Left cardiac atrium (tissue), 4 donors: ENCODE measurements at regions not wholly inside any gene's neighbourhood (a gene's known extent, or its start where the extent isn't known, plus 50 kb on each side); places are given as distances from the start of the nearest gene placed in this dataset.
A peak's percentile ranks its signal among the peaks of the same experiment; 100 is the strongest.

Experiments
- ATAC-seq, 2 donors: fragments of 200-7000 bp; cut with Tn5 transposase; one replicate each; pipeline ENCODE4 v1.9.1; 2020; ENCODE audit warnings: mild to moderate bottlenecking in 2 of 2, moderate library complexity in 2 of 2
- DNase-seq: peaks from one replicate; pipeline ENCODE4 v3.0.0-alpha.2; 2020
- intact Hi-C, 2 donors: fragments of 100-400 bp; cut with DNase I; formaldehyde crosslinking; loops; one replicate each; pipeline versions ENCODE4 v1.14.1 to v1.15.1; 2022 to 2023
- donor health status: DM: no; HTN: yes; CAD: no.
- donor health status: DM: no; HTN: yes; CAD: no; lungs with severe emphysema.
- donor health status: DM: yes; HTN: yes; CAD: no.
- donor health status: Dilated cardiomyopathy.

DNA sequence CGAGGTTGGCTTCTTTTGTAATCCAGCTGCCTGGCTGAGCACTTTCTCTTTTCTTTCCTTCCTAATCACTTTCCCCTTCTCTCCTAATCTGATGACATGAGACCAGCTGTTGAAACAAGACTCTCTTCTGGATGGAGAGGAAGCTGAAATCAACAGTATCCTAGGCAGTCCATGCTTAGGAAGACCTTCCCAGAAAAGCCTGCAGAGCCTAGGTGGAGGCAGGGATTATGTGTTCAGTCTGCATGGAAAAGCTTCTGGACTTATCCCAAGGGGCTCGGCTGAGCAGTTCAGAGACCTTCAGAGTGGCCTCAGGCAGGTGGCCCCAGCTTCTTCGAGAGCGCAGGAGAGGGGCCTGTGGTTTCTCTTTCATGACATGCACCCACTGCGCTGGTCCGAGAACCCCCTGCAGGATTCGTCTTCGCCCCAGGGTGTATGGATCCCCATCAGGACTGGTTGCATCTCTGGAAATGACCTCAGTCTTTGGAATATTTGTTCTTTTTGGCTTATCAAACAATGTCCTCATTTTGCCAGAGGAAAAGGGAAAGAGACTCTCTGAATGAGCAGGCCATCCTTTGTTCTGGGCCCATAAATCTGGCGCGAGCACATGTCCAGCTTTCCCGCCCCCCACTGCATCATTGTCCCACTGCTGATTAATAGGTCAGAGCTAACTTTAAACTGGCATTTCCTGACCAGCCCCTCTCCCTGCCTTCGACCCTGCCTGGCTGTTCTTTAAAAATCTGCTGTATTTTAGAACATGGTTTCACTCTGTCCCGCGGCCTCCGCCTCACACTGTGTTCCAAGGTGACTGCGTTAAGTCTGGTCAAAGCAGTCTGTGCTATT lies 177.9 kb upstream of the KLF4 start:
- intact Hi-C loops = no loop called here
- ATAC-seq (peak; percentile 78 to 84), DNase-seq (peak; percentile 64)

DNA sequence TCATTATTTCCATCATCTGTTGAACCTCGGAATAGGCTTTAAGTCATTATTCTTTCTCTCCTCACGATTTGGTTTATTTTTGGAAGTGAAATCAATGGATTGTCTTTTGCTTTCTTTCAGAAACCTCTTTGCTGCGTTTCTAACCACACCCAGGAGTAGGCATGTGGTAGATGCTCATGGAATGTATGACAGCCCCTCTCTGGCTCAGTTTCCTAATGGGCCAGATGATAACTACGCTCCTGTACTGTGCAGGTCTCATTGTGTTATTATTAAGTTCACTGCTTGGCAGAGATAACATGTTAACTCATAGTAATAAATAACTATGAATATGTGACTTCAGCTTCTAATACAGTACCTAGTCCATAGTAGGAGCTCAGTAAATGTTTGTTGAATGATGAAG lies 175.5 kb upstream of the KLF4 start:
- intact Hi-C loops = loop anchor here in 1 of 2 donors (2.0 kb wide), 1 partner anchor 22 kb away; no protein-coding TSS in a partner anchor
- ATAC-seq (no peak), DNase-seq (no peak)

DNA sequence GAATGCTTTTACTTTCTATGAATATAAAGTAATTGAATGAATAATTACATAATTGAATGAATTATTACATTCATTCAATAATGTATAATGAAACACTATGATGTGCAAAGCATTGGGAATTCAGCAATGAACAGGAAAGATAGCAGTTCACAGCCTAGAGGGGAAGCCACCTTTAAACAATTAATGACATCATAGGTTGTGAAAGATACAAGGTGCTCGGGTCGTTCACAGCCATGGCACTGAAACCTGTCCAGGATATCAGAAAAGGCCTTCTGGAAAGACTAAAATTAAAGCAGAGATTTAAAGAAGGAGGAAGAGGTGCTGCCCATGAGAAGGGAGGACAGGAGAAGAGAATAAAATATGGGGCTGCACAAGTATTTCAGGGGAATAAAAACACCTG lies 171.4 kb upstream of the KLF4 start:
- DNase-seq = no peak
- ATAC-seq = no peak
- intact Hi-C loops = no loop called here

DNA sequence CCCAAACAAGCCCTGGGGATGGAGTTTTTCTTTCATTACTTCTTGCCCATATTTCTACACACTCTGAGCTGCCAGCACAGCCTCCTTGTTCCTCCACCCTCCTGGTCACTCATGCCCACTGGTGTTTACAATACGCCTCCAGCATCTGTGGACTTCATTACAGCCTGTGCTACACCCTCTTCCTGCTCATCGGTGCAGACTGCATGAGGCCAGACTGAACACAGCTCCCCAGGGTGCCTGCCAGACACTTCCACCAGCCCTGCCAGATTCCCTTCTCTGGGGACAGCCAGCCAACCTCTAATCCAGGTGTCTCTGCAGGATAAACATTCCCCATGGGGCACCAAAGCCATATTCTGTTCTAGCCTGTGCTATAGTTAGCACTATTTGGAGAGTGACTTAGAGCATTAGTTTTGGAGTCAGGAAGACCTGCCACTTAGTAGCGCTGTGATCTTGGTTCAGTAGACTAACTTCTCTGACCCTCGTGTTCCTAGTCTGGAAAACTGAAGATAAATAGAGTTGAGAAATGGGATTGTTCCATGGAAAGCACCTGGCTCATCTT lies 163.8 kb upstream of the KLF4 start:
- intact Hi-C loops = no loop called here
- ATAC-seq (peak in 1 of 2 donors; percentile 65), DNase-seq (no peak)

DNA sequence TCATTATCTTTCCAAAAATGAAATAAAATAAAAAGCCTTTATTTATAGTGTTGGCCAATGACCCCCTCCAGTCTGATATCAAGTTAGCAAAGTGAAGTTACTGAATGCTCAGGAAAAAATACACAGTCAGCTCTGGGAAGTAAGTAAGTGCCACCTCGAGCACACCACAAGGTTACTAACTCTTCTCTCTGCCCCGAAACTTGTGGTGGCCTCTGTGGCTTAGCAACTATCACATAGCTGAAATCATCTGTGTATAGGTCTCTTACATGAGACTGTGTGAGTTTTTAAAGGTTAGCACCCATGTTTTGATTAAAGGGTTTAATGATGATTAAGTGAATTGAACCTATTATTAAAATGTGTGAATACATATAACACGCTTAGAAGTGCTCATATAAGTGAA lies 161.4 kb upstream of the KLF4 start:
- intact Hi-C loops = no loop called here
- no peak for ATAC-seq

DNA sequence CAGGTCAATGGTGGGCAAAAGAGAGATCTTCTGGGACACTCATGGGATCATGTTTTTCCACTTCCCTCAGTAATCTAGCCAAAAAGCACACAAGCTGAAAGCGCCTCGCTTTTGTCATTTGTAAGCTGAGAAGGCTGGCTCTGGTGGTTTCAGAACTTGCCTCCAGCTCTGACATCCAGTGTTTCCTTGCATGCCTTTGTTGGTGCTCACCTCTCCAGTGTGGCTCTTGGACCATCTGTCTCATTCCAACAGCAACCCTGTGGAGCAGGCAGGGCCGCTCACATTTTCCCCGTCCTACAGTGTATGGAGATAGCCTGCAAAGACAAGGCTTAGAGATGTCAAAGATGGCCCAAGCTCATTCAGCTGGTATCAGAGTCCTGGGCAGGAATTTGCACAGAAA lies 160.8 kb upstream of the KLF4 start:
- DNase-seq (no peak), ATAC-seq (no peak)
- intact Hi-C loops = no loop called here

More for the DNA sequence above, 161.4 kb upstream of the KLF4 start:
- DNase-seq = no peak

DNA sequence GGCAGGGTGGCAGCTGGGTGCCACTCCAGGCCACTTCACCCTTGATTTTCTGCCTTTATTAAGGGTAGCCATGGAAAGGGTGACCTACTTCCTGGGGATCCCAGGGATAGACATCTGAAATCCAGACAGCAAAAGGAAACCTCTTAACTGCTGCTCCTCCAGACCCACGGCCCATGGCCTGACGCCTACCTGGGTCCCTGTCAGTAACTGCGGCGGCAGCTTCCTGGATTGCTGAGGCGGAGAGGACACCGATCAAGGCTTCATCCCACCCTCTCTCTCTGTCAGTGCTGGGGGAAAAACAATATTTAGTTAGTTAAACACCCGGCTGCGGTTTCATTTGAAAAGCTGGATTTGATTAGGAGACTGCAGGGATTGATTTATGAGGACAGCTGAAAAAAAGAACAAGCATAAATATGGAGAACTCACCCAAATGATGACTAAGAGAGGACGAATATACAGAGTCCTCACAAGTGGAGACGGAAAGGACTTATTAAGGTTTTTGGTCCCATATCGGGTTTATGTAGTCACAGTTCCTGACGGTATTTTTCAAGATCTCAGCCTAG lies 158.7 kb upstream of the KLF4 start:
- DNase-seq = no peak
- no peak for ATAC-seq
- intact Hi-C loops = no loop called here

DNA sequence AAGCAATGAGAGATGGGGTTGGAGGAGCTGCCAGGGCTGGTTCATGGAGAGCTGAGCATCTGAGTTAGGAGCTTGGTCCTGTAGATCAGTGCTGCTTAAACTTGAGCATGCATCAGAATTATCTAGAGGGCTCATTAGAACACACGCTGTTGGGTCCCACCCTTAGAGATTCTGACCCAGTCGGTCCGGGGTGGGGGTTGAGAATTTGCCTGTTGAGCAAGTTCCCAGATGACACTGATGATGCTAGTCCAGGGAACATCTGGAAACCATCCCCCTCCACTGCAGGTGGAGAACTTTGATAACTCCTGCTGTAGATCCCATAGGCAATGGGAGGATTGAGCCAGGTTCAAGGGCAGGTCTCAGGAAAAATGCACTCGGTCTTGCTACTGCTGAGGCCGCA lies 158.0 kb upstream of the KLF4 start:
- DNase-seq = no peak
- intact Hi-C loops = no loop called here
- ATAC-seq = no peak

DNA sequence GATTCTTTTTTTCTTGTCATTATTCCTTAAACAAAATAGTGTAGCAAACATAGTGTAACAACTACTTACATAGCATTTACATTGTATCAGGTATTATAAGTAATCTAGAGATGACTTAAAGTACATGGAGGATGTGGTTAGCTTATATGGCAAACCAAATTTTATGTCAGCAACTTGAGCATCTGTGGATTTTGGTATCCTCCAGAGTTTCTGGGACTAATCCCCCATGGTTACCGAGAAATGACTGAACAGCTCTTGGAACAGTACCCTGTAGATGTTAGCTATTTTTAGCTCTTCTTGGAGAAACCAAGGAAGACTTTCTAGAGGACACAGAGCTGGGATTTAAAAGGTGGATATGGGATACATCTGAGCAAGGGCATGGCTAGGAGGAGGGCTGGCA lies 157.6 kb upstream of the KLF4 start:
- DNase-seq (no peak), ATAC-seq (no peak)
- intact Hi-C loops = no loop called here

DNA sequence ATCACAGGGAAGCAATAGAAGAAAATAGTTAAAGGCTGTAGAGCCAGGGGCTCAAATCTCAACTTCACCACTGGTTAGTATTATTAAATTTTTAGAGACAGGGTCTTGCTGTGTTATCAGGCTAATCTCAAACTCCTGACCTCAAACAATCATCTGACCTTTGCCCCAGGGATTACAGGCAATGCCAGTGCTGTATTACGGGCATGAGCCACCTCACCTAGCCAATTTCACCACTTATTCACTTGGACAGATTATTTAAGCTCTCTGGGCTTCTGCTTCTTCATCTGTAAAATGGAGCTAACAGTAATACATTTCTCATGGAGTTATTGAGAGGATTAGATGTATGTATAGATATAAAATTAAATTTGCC lies 155.9 kb upstream of the KLF4 start:
- no peak for ATAC-seq
- intact Hi-C loops = no loop called here
- no peak for DNase-seq

DNA sequence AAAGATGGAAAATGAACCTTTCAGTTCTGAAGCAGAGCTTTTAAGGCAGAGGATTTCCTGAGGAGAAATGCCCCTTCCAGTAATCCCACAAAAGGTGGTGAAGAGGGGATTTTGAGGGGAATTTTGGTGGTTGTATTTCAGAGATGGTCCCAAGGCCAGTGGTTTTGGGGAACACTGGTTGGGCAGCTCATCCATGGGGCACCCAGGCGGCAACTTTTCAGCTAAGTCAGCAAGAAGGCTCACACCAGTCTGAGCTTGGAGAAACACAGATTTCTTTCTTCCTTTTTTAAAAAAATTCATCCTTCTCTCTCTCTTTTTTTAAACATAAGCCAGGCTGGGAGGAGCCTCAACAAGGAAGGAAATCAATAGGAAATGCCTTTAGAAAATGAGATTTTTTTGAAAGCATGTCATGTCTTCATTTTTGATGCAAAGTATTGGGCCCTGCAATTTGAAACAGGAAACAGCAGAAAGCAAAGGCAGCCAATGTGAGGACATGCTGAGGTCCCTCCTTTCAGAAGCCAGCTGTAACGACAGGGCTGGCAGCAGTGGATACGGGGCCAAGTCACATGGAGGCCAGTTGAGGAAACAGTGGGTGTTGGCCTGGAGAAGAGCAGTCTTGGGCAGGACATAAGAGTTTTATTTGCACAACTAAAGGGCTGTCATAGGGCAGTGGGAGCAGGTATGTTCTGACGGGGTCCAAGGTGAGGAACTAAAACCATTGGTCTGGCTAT lies 155.3 kb upstream of the KLF4 start:
- intact Hi-C loops = no loop called here
- ATAC-seq = peak; percentile 87 to 88
- peak; percentile 69 for DNase-seq

DNA sequence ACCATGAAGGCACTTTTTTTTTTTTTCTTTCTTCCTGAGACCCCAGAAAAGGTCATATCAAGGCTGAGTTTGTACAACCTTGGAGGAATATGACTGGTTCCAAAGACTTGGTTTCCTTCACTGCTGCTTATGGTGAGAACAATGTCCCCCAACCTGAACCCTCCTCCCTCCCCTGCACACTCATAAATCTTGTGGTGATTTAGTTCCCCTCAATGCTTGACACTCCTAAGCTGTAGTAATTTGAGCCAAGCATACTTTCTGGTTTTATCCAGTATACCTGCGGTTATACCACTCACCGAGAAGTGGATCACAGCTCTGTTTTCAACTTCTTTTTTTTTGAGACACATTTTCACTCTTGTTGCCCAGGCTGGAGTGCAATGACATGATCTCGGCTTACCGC lies 149.9 kb upstream of the KLF4 start:
- no peak for DNase-seq

DNA sequence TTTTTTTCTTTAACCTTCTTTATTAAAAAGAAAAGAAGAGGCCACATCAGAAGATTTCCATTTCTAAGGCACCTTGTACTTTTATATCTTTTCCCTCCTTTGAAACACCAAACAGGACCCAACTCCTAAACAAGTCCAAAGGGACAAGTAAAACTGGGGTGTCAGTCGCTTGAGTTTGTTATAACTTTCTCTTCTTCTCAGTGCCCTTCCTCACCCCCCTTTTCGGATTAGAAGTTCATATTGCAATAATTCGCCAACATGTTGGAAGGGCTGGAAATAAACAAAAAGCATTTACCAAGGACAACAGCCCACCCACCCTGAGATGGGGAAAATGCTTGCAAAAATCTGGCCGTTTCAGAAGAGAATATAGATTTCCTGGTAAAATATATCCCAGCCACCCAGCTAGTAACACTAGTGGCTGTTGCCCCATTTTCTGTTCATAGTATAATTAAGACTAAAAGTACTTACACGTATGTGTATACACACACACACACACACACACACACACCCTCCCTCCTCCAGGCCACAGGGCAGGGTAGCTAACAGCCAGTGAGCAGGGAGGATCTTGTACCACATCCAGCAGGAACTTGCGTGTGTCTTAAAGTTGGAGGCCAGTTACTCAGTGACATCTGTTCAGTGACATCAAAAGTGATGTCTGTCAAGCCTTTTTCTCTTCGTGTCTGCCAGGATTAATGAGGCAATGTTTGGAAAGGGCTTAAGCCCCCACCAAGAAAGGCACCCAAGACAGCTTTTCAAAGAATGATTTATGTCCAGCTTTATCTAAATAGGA lies 149.1 kb upstream of the KLF4 start:
- ATAC-seq (peak in 1 of 2 donors; percentile 25), DNase-seq (peak; percentile 72)
- intact Hi-C loops = loop anchor here in 1 of 2 donors (5.0 kb wide), 1 partner anchor 114 kb away; no protein-coding TSS in a partner anchor

More for the DNA sequence above, 149.9 kb upstream of the KLF4 start:
- intact Hi-C loops = loop anchor here in 1 of 2 donors (5.0 kb wide), 1 partner anchor 113 kb away; no protein-coding TSS in a partner anchor
- no peak for ATAC-seq

DNA sequence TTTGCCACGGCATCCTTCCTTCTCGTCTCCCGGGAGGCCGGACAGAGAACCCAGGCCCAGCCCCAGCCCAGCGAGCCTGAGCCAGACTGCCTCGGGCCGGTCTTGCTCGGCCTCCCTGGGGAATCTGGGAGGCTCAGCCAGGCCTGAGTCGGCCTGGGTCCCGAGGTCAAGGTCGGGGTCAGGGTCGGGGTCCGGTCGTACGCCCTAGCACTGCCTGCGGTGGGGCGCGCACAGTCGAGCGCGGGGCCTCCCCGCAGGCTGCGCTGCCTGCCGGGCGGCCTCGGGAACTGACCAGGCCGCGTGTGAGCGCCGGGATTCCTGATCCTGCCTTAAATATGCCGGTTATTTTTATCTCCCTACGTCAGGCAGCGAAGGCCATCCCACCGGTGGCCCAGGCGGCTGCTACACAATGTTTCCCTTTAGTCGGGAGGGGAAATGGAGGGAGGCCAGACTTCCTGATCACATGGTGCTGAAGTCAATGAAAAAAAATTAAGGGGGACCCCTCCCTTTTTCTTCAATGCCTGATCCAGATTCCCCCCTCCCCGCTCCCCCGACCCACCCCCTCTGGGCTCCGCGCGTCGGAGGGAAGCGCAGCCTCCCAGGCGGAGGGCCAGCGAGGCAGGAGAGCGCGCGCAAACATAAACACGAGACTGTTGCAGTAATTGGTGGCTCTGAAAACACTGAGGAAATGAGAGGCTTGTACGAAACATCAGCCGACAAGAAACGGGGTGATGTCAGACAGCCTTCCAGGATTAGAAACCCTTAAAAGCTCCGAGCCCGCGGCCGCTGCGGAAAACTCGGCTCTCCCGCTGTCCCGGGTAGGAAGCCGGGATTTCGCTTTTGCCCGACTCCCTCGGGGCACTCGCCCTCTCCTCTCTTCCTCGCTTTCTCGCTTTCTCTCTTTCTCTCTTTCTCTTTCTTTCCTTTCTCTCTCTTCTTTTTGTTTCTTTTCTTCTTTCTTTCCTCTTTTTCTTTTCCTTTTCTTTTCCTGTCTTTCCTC lies 148.2 kb upstream of the KLF4 start:
- intact Hi-C loops = loop anchor here in 1 of 2 donors (2.0 to 5.0 kb wide), 2 partner anchors 115 to 147 kb away; no protein-coding TSS in a partner anchor
- DNase-seq (peak; percentile 94), ATAC-seq (peak; percentile 94 to 95)

DNA sequence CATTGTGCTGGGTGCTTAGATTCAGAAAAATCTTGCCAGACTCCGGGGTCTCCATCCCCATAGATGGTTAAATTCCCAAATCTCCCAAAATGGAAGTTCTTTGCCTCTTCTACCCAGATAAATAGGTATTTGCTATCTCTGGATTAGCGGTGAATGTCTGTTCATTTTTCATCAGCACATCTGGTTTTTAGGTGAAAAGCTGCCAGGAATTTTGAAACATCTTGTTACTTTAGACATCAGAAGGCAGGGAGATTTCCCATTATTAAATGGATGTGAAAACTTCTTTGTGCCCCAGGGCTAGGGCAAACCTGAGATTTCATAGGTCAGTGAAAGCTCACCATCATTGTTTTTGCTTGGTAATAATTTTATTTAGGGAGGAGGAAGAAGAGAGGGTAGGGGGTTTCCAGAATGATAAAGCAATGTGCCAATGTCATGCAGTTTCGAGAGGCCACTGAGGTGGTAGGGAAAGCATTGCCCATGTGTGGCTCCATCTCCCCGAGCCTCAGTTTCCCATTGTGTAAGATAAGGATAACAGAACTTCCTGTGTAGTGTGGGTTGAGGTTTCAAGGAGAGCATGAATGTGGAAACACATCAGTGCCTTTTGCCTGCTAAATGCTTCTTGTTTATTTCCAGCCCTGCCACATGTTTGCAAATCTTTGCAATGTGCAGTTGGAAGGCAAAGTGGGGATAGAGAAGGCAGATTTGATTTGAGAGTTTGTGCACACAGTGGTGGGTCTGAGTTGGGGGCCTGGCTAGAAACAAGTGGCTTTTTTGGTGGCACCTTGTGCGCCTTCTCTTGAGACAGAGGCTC lies 147.2 kb upstream of the KLF4 start:
- no peak for ATAC-seq
- intact Hi-C loops = loop anchor here in 1 of 2 donors (2.0 to 5.0 kb wide), 2 partner anchors 116 to 146 kb away; no protein-coding TSS in a partner anchor

DNA sequence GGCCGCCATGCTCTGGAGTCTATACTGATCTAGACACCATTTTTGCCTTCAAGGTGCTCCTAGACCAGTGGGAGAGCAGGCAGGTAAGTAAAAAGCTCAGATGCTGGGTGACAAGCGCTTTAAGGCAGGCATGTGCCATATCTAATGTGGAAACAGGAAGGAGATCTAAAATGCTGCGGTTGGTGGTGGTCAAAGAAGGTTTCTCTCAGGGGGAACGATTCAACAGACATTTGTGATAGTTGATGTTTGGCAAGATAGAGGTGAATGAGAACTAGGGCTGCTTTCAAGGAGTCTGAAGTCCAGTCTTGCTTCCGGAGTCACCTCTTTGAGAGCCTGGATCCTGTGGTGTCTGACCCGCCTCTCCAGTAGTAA lies 146.2 kb upstream of the KLF4 start:
- DNase-seq (no peak), ATAC-seq (no peak)
- intact Hi-C loops = loop anchor here in 1 of 2 donors (2.0 to 5.0 kb wide), 2 partner anchors 117 to 145 kb away; no protein-coding TSS in a partner anchor

More for the DNA sequence above, 147.2 kb upstream of the KLF4 start:
- no peak for DNase-seq
